HG03432 (cell line): ENCODE measurements at regions not wholly inside any gene's neighbourhood (a gene's known extent, or its start where the extent isn't known, plus 50 kb on each side); places are given as distances from the start of the nearest gene placed in this dataset.

Experiments used
- ATAC-seq: cut with Tn5 transposase; IDR thresholded peaks from one replicate; pipeline ENCODE4 v1.9.1; 2021; ENCODE audit warnings: mild to moderate bottlenecking, moderate library complexity; ENCODE audit not compliant: unreplicated experiment

DNA sequence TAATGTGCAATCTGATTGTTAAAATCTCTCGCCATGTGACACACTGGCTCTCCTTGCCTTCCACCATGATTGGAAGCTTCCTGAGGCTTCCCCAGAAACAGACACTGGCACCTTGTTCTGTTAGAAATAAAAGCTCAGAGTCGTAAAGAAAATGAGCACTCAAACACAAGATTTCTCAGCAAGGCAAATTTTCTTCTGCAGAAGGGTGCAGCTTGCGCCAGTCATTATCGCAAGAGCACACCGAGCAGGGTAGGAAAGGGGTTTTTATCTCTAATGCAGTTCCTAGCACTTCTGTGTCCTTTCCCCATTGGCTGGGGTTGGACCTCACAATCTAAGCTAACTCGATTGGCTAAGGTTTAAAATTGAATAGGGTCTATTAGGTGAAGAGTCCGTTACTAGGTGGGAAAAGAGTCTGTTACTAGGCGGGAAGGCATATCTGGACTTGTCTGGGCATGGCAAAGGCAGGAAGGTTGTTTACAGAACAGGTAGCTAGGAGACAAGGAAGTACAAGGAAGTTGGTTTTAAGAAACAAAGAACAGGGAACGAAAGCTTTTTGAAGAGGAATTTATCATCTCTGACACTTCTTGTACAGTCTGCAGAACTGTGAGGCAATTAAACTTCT, 62.6 kb upstream of the BICD1 start:
- ATAC-seq, result no peak

DNA sequence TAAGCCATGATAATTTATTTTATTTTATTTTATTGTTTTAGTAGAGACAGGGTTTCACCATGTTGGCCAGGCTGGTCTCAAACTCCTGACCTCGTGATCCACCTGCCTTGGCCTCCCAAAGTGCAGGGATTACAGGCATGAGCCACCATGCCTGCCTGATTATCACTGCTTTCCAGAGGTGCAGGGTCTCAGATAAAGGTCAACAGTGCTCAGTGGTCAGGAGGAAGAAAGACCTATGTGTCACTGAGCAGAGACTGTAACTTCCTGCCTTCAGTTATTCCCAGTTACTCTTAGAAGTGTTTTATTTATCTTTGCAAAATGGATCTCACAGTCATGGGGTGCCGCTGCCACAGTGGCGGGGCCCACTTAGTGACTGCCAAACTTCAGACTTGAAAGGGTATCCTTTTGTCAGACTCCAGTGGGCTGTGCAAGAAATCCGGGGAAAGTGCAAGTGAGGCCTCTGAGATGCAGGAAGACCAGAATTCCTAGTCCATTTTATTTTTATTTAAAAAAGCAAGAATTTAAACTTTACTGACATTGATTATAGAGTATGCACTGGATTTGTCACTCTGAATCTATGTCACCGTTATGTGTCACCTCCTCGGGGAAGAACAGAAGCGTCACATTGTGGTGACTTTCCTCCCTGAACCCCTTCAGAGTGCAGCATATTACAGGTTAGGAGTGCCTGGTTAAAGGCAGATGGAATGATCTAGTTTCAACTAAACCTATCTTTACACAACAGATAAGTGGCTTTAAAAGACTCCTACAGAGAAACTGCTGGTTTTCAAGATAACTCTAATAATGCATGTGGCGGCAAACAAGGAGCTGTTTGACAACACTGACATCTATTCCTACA, 59.1 kb upstream of the BICD1 start:
- ATAC-seq, result no peak

GRCh38 chr12:32048791-32049190, 57.9 kb upstream of the BICD1 start:
- no peak for ATAC-seq

GRCh38 chr12:32049956-32050355, 56.7 kb upstream of the BICD1 start:
- ATAC-seq, result no peak

- no peak for ATAC-seq
Observed at GRCh38 chr12:32051511-32052211, 55.0 kb upstream of the BICD1 start.

- no peak for ATAC-seq
Observed at GRCh38 chr12:32052212-32052713, 54.4 kb upstream of the BICD1 start.

GRCh38 chr12:32053881-32054624, 52.6 kb upstream of the BICD1 start:
- no peak for ATAC-seq
